Right renal pelvis (tissue), 4 donors: ENCODE measurements at regions not wholly inside any gene's neighbourhood (a gene's known extent, or its start where the extent isn't known, plus 50 kb on each side); places are given as distances from the start of the nearest gene placed in this dataset.

Experiments used
- DNase-seq, 4 donors: peaks; one replicate each; pipeline ENCODE4 v3.0.0-alpha.2; 2013; ENCODE audit warnings: low read depth in 4 of 4, low spot score in 3 of 4, missing footprints in 1 of 4

DNA sequence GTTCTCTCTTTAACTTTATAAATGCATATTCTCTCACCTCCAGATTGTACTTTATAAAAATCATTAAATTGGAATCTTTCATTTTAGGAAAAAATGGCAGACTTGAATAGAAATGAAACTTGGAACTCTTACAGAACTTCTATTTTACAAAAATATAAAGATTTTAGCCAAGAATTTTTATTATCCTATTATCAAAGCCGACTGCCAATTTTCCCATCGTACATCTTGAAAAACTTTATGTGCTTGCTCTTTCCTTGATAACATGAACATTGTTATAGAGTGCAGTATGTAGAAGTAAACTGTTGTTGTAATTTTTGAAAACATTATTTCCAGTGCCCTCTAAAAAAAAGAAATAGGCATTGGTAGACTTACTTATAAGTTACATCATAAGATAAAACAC, 475.7 kb upstream of the REG3G start:
- DNase-seq: no peak

DNA sequence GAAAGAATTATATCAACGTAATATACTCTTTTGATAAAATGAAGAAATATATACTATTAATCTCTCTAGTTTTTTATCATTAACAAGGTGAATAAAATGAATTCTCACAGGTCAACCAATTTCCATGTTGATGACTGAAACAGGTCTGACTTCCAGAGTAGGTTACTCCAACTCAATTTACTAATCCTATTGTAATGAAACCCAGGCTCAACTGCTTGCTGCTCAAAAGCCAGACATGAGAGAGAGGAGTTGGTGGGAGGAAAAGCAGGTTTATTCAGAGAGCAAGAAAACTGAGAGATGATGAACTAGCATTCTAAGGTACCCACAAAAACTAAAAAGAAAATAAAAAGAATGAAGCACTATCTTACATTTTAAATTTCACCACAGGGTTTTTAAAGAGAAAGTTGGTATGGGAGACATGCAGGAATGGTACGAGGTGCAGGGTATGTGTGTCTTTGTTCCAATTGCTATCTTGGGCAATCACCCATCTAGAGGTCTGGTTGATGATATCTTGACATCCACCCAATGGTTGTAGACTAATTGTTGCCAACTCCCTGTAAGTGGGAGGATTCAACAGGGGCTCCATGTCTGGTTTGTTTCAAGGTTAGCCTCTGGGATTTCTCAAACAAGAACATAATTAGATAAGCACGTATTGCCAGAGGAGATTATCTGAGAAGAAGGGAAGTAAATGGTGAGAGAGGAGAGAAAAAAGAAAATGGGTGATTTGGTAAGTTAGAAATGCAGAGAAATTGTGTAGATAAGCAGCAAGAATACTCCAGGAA, 471.4 kb upstream of the REG3G start:
- DNase-seq: no peak

DNA sequence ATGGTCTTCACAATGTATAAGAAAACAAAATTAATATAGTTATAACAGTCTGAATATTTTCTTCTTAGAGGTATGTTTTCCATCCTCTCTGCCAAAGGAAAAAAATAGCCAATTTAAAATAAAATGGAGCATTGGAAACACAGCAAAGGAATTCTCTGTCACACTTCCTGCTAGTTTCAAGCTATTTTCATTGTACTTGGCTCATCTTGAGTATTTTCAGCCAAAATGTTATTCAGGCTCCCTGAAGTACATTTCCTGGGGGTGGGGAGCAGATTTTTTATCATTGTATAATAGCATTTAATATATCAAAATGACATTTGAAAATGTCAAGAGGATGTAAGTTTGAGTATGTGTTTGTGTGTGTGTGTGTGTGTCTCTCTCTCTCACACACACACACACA, 463.6 kb upstream of the REG3G start:
- no peak for DNase-seq

DNA sequence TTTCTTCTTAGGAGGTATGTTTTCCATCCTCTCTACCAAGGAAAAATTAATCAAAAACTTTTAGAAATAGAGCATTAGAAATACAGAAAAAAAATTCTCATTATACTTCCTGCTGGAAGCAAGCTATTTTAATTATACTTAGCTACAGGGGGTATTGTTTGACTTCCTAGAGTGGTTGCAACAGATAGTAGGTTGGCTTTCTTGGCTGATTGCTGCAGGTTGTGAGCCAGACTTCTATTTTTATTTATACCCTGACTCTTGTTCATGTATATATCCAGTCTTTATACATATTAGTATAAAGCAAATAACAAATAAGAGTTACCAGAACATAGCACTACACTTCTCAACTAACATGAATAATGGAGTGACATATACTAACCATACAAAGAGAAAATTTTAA, 460.8 kb upstream of the REG3G start:
- DNase-seq: no peak

DNA sequence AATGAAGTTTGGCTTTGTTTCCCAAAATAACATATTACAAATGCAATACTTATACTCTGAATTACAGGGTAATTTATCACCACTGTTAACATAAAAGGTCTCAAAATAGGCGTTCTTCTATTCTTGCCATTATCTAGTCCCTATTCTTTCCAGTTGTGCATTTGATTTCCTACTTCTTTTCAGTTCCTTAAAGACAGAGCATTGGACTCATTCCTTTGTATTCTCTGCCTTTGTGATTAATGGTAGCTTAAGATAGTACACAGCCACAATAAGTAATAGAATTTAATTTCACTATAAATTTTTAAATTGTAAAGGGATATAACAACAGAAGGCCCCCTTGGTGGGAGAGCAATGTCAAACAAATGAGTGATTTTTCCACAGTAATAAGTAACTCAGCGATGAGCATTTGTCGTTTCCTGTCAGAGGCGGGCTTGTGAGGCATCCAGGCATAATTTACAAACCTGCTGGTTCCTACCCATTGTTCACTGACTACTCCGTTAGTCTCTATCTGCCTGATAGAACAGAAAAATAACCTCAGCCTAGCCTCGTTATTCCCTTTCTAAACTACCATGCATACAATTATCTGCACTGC, 456.6 kb upstream of the REG3G start:
- DNase-seq: no peak

DNA sequence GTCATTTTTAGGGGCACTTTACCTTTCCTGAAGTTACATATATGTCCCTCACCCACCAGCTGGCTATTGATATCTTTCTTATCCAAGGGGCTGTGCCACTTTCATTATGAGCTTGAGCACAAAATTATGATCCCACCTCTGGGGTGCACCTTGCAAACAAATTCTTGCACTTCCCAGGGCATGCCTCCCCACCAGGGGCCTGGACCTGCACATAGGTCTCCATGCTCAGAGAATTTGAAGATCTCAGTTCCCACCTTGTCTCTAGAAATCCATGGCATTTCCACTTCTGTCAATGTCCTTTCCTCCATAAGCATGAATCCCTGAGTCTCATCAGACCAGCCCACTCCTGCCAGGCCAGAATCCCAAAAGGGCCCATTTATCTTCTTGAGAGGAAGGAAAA, 449.1 kb upstream of the REG3G start:
- no peak for DNase-seq

DNA sequence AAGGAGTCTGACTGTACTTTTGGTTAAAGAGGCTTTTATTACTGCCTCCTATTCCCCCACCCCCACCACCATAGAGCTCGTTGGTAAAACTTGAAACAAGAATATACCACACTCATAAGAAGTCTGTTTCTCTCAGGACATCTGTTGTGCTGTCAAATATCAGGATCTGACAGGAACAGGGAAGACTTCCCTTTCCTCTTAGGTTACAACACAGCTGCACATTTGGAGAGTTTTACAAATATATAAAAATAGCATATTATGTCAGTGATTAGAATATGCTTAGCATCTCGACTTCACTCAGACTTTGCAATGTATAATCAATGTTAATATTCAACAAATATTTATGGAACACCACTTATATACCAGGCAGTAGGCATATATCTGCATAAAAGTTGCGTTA, 439.6 kb upstream of the REG3G start:
- DNase-seq: no peak

DNA sequence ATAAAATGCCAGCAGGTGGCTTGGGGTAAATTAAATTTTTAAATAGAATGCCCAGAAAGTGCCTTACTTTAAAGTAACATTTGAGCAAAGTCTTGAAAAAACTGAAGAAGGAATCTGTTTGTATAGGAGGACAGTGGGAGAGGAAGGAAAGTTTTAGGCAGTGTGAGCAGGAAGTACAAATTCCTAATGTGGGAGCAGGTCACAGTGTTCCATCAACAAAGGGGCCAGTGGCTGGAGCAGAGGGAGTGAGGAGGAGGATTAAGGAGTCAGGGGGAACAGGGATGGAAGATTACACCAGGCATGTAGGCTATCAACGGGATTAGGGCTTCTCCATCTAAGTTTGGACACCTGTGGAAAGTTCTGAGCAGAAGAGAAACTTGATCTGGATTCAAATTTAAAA, 439.2 kb upstream of the REG3G start:
- no peak for DNase-seq

DNA sequence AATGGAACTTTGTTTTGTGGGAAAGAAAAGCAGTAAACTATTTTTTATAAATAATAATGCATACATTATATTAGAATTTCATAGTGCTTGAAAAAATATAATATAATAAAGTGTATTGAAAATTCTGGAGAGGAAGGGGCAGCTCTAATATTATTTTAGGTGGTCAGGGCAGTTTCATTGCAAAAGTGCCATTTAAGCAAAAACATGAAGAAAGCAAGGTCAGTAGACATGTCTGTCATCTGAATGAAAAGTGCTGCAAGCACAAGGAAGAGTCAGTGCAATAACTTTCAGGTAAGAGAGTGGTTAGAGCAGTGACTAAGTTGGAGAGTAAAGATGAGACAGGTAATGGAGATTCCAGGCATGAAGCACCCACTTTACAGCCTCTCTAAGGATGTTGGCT, 435.6 kb upstream of the REG3G start:
- DNase-seq: no peak

DNA sequence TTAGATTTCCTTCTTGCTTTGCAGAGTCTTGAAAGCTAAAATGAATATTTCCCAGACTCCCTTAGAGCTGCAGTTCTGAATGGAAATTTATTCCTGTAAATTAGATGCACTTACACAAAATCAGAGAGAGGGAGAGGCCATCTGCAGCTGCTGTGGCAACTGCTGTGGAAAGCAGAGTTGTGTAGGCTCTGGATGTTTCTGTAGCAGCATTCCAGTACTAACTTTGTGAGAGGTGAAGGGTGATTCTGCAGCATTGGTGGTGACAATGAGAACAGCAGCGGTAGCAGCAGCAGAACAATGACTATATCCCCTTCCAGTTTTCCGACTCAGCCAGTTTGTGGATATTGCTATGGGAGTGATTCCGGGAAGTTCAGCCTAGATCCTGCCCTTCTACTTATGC, 433.0 kb upstream of the REG3G start:
- DNase-seq: no peak

DNA sequence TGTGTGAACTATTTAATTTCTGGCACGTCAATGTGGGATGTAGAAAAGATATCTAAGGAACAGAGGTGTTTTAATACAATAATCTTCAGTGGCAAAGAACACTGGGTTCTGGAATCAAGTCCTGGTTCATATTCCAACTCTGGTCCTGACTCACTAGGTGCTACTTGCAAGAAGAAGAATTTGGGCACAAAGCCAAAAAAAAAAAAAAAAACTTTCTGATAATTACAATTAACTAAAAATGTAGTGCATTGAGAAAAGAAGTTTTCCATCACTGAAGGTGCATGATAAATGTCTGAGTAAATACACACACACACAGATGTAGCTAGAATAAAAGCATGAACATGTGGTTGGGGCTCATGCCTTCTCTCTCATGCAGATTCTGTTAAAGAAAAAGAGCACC, 424.4 kb upstream of the REG3G start:
- DNase-seq: no peak

DNA sequence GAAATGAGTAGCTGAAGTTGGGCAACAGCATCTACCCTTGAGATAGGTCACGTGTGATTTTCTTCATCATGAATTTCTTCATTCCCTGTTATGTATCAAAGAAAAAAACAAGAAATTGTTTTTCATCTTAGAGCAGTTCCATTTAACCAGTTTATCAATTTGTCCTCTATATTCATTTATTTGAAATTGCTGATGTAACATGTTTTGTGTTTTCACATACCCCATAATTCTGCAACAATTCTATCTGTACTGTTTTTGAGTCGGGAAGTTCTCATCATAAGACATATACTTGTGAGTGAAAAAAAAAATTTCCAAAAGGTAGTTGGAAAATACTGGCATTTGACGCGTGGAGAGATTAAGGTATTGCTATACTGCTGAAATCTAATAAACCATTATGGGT, 422.6 kb upstream of the REG3G start:
- DNase-seq: no peak

DNA sequence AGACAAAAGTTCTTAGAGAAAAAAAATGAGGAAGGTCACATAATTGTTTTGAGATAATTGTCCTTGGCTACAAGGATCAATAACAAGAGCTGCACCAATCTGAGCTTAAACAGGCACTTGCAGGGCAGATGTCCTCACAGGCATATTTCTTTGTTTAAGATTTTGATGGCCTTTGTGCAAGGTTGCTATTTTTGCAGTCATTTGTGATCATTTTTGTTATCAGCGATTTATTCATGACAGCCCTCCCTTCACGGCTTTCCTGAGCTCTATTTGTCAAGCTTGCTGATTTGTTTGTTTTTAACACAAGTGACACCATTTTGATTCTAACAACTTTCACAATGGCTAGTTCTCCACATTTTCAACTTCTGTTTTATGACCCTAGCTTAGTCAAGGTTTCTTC, 418.6 kb upstream of the REG3G start:
- DNase-seq: no peak

DNA sequence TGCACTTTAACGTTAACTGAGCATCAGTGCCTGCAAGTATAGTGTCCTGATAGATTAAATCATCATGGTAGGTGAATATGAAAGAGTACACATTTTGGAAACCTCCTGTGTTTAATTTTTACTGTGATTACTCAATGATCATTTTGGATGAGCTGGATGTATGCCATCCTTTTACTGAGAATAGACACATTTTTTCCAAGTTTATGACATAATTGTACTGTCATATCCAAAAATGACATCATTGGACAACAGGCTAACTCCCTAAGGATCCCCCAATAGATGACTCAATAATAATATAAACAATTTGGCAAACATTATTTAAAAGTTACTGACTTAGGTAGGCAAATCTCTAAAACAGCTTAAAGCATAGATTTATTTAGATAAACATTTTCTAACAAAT, 410.8 kb upstream of the REG3G start:
- no peak for DNase-seq

DNA sequence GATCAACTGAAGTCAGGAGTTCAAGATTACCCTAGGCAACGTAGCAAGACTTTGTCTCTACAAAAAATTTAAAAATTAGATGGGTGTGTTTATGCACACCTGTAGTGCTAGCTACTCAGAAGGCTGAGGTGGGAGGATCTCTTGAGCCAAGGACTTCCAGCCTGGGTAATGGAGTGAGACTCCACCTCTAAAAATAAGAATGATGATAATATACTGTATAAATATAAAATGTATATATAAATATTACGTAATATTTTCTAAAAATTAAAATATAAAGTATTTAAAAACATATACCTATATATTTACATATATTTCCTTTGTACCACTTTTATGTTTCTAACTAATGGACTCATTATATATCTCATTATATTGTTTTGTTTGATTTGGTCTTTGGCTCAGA, 409.5 kb upstream of the REG3G start:
- DNase-seq: no peak

DNA sequence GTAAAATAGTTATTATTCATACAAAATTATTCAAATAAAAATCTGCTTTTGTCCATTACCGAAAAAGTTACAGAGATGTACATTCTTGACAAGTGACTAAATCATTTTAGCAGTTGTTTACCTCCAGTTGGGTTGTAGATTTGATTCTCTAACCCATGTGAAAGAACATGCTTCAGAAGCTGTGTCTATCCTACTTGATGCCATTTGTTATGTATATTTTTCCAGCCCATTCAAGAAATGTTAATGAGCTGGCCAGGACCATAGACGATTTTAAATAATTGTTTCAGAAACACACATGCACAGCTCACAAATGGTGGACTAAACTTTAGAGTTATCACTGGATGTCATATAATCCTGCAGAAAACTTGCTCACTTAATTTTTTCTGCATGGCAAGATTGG, 391.1 kb upstream of the REG3G start:
- DNase-seq: no peak

DNA sequence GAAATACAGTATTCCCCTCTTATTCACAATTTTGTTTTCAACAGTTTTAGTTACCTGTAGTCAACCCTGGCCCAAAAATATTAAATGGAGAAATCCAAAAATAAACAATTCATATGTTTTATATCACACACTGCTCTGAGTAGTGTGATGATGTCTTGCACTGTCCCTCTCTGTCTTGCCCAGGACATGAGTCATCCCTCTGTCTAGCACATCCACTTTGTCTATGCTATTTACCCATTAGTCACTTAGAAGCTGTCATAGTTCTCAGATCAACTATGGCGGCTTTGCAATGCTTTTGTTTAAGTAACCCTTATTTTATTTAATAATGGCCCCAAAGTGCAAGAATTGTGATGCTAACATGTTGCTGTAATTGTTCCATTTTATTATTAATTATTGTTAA, 380.6 kb upstream of the REG3G start:
- DNase-seq: no peak

DNA sequence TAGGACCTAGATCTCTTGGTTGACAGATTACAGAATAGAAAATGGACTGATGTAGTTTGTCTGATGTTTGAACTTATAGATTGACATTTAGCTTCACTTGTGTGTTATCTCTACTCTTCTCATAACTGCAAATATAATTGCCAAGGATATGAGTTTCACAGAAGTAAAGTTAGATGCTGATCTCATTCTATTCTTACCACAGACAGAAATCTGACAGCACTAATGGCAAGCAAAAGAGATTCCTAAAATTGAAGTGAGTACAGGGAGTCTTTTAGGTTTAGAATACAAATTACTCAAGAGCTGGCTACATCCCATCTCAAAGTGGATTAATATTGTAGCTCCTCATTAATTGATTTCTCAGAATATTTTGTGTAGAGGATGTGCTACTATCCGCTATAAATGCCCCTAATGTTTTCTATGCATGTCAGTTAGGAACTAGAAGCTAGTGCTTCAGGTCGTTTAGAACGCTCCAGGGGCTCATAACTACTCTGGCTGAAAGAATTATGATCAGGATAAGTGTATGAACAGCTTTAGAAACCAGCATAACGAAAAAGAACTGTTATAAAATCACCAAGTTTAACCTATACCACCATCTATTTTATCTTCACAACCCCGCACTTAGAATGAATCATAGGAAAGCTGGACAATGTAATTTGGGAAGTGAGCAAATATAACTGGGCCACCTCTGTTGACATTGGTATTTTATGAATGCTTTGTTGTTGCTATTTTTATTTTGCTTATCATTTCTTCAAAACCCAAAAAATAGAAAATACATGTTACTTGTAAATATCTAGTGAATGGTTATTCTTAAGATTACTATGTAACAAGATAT, 378.8 kb upstream of the REG3G start:
- DNase-seq: no peak

DNA sequence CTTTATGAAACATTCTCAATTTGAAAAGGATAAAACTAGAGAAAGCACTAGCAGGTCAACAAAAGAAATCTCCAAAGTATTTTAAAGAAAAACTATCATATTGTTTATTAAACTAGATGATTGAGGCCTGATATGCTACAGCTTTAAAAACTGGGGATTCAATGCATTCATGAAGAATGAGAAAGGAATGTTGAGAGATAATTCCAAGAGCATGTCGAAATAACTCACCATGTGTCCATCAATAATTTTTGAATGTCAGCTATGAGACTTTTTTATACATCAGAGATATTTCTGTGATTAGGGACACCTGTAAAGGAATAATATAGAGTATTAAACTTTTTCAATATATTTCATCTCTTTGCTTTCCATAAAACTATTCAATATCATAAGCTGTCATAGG, 376.9 kb upstream of the REG3G start:
- no peak for DNase-seq

DNA sequence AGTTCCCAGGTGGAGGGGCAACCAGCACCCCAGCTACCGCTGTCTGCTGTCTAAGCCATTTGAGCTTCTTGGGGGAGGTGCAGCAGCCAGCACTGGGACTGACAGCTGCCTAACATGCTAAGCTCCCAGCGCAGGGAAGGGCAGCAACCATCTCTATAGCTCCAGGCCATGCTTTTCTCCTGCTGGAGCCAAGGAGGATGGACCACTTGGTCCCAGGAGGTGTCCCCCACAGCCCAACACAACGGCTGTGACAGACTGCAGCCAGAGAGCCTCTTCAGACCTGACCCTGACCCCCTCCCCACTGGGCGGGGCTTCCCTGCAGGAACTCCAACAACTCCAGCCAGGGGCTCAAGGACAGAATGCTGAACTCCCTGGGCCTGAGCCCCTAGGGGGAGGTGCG, 370.6 kb upstream of the REG3G start:
- DNase-seq: no peak

DNA sequence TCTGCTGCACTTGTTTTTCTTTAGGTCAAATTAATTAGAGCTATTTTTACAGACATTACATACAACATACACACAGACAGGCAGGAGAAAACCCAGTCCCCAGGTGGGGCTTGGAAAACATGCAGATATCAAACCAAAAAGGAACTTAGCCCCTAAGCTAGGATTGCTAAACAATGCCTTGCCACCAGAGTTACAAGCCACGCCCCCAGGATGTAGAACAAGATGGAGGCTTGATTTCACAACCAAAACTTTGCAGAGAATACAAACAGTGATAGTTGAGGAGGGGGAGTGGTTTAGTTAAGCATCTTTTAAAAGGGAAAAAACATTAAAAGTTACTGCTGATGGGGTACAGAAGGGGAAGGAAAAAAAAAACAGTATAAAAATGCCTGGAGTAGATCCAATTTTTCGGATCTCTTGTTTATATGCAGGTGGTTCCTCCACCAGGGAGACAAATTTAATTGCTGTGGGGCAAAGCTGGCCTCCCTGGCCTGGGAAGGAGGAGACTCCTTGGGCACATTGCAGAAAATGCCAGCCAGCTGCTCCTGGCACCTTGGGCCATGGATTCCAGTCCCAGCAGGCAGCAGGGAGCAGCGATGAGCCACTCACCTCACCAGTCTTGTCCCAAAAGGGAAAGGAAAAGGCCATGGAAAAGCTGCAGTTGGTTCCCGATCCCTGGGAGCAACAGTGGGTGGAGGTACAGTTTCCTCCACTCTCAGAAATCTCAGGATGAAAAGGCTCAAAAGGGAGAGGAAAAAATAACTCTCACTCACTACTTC, 348.4 kb upstream of the REG3G start:
- no peak for DNase-seq
